Right hindlimb (tissue), 1 donor: ENCODE measurements at regions not wholly inside any gene's neighbourhood (a gene's known extent, or its start where the extent isn't known, plus 50 kb on each side); places are given as distances from the start of the nearest gene placed in this dataset.

Experiments
- DNase-seq: peaks from one replicate; pipeline ENCODE4 v3.0.0-alpha.2; 2018

GRCh38 chr16:55938126-55938525 is 63.0 kb upstream of the CES5A start:
- no peak for DNase-seq

- DNase-seq, result no peak
These were observed 57.9 kb upstream of the CES5A start for GRCh38 chr16:55933038-55933437.

GRCh38 chr16:55930036-55930435 is 54.9 kb upstream of the CES5A start:
- DNase-seq, result no peak

- DNase-seq, result no peak
These were observed 54.0 kb upstream of the CES5A start for GRCh38 chr16:55929181-55929580.

GRCh38 chr16:55925242-55925641 is 50.1 kb upstream of the CES5A start:
- no peak for DNase-seq
